ENCODE measurements at regions not wholly inside any gene's neighbourhood (a gene's known extent, or its start where the extent isn't known, plus 50 kb on each side); places are given as distances from the start of the nearest gene placed in this dataset.

DNA sequence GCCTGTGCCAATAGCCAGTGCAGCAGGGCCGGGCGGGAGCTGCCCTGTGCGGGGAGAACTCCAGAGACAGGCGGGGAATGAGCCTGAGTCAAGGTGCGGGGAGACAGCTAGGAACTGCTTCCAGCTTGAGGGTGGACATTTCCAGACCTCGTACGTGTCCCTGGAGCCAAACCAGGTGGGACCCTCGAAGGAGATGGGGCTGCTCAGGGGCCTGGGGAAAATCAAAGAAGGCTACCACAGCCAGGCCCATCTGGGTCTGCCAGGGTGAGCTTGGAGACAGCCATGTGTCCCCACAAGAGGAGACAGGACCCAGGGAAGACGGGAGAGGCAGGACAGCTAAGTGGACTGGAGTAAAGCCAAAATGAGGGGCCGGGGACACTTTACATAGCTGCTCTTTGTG lies 504.9 kb upstream of the MGMT start:
- TF ChIP-seq POLR2AphosphoS5 (IDR thresholded peaks at IDR 0.05; ENCODE audit: low read depth, low read length), result no peak
- TF ChIP-seq POLR2A (IDR thresholded peaks at IDR 0.05; ENCODE audit: low read depth, low read length), result no peak
- no peak for TF ChIP-seq TAF1 (IDR thresholded peaks at IDR 0.05; ENCODE audit: low read depth, low read length)

Data from GM12891 (cell line).